GM12878 (cell line): ENCODE measurements at regions not wholly inside any gene's neighbourhood (a gene's known extent, or its start where the extent isn't known, plus 50 kb on each side); places are given as distances from the start of the nearest gene placed in this dataset.

Experiments
- ATAC-seq: fragments of 200-7000 bp; cut with Tn5 transposase; 3 replicates; pipeline ENCODE4 v1.9.1; 2020; ENCODE audit warnings: mild to moderate bottlenecking, moderate library complexity
- BruUV-seq: library from RNA; stranded (reverse); fragments of 400-500 nt; replicated peaks from 2 replicates; lab custom pipeline; 2021; lab: Mats Ljungman, UMichigan
- CTCF ChIA-PET: fragments of 300-600 bp; sonication (Branson Sonifier 250); formaldehyde crosslinking; extraction: SDS; loops from one replicate; lab custom pipeline; 2021; ENCODE audit warnings: inconsistent platforms; lab: Yijun Ruan, JAX
- POLR2A ChIA-PET: fragments of 350-600 bp; formaldehyde crosslinking; extraction: SDS; loops from one replicate; lab custom pipeline; 2021; ENCODE audit warnings: inconsistent platforms; lab: Charles Lee
- RAD21 ChIA-PET: fragments of 300-600 bp; sonication (Branson Sonifier 250); formaldehyde crosslinking; loops from one replicate; lab custom pipeline; 2023; ENCODE audit warnings: antibody characterized with exemption; ENCODE audit not compliant: unreplicated experiment; lab: Charles Lee
- SMC1A ChIA-PET: fragments of 300-600 bp; sonication (Branson Sonifier 250); formaldehyde crosslinking; loops from one replicate; lab custom pipeline; 2023; ENCODE audit not compliant: unreplicated experiment, uncharacterized antibody; lab: Charles Lee
- DNase-seq: peaks from one replicate; pipeline ENCODE4 v3.0.0-alpha.2; 2011; ENCODE audit warnings: low read depth, low spot score
- FAIRE-seq: peaks from 3 replicates; lab custom pipeline; 2011; peaks lifted over from hg19 to GRCh38; lab: Jason Lieb, UNC
- H2AFZ ChIP-seq: 2 replicates; pipeline ENCODE4 v1.6.0; 2011; ENCODE audit warnings: low read depth, low read length, control low read depth; ENCODE audit not compliant: control insufficient read depth
- H3K27ac ChIP-seq: 2 replicates; pipeline ENCODE4 v1.5.1; 2011; ENCODE audit warnings: control low read depth; ENCODE audit not compliant: control insufficient read depth, insufficient read depth
- H3K27me3 ChIP-seq, 2 experiments: replicated peaks in 1 of 2; 2 replicates each; pipeline versions ENCODE4 v1.6.0 to v1.6.1; 2011; ENCODE audit warnings: low read length in 1 of 2; ENCODE audit not compliant: control insufficient read depth in 2 of 2, insufficient read depth in 2 of 2
- H3K36me3 ChIP-seq, 2 experiments: 2 replicates each; pipeline ENCODE4 v1.5.1; 2011; ENCODE audit warnings: low read length in 1 of 2; ENCODE audit not compliant: control insufficient read depth in 2 of 2, insufficient read depth in 2 of 2
- H3K4me1 ChIP-seq: 2 replicates; pipeline ENCODE4 v1.6.1; 2011; ENCODE audit warnings: mild to moderate bottlenecking, low read length, moderate library complexity, mixed read lengths; ENCODE audit not compliant: control insufficient read depth, insufficient read depth
- H3K4me2 ChIP-seq: 2 replicates; pipeline ENCODE4 v1.6.0; 2011; ENCODE audit warnings: control low read depth; ENCODE audit not compliant: control insufficient read depth, insufficient read depth
- H3K4me3 ChIP-seq: fragments of 200-600 bp; sonication (generic); 2 replicates; pipeline ENCODE4 v1.5.1; 2016
- H3K79me2 ChIP-seq: 2 replicates; pipeline ENCODE4 v1.6.0; 2011; ENCODE audit warnings: low read length; ENCODE audit not compliant: control insufficient read depth, insufficient read depth
- H3K9ac ChIP-seq: 2 replicates; pipeline ENCODE4 v1.8.0; 2011; ENCODE audit warnings: low read length, control low read depth, mixed read lengths; ENCODE audit not compliant: control insufficient read depth, insufficient read depth
- H3K9me3 ChIP-seq: replicated peaks from 3 replicates; pipeline ENCODE4 v1.5.1; 2011; ENCODE audit warnings: mild to moderate bottlenecking, low read length; ENCODE audit not compliant: control insufficient read depth, insufficient read depth
- H4K20me1 ChIP-seq: 2 replicates; pipeline ENCODE4 v1.6.0; 2011; ENCODE audit not compliant: control insufficient read depth, insufficient read depth
- CHD2 ChIP-seq: IDR thresholded peaks from 2 replicates; pipeline ENCODE4 v1.6.1; 2011; ENCODE audit warnings: low read depth, low read length, improper control_type of control experiment, borderline replicate concordance
- KLF5 ChIP-seq: fragments of 450-650 bp; IDR thresholded peaks from 2 replicates; pipeline ENCODE4 v1.6.1; 2014; ENCODE audit warnings: mild to moderate bottlenecking; ENCODE audit not compliant: partially characterized antibody
- ZBTB40 ChIP-seq: fragments of 450-650 bp; IDR thresholded peaks from 2 replicates; pipeline ENCODE4 v1.6.1; 2016; ENCODE audit warnings: mild to moderate bottlenecking, moderate library complexity, borderline replicate concordance
- WGBS: methylation state at CpG from one replicate; pipeline ENCODE4 v1.1.6; 2016; ENCODE audit warnings: low lambda C conversion rate; ENCODE audit not compliant: insufficient replicate concordance, insufficient coverage; ENCODE audit errors: missing lambda C conversion rate; 5-methylcytosine and 5-hydroxymethylcytosine counted together
- in situ Hi-C: fragments of 300-500 bp; cut with MboI; formaldehyde crosslinking; loops from 9 replicates; pipeline ENCODE4 v1.14.3; 2018; ENCODE audit warnings: mixed read lengths
- intact Hi-C: fragments of 100-400 bp; cut with micrococcal nuclease; formaldehyde crosslinking; loops from one replicate; pipeline ENCODE4 v1.14.2; 2022; ENCODE audit not compliant: unreplicated experiment
- TF ChIP-seq, protein P1 (sequence below): IDR thresholded peaks from 2 replicates; pipeline ENCODE4 v1.6.1; 2012; ENCODE audit warnings: low read depth, low read length, improper control_type of control experiment
- TF ChIP-seq, protein P2 (sequence below): fragments of 450-650 bp; IDR thresholded peaks from 2 replicates; pipeline ENCODE4 v1.6.1; 2017; ENCODE audit warnings: low read depth, mild to moderate bottlenecking, moderate library complexity
- TF ChIP-seq, protein P3 (sequence below): fragments of 450-650 bp; IDR thresholded peaks from 2 replicates; pipeline ENCODE4 v1.6.1; 2018; ENCODE audit warnings: borderline replicate concordance, mild to moderate bottlenecking; ENCODE audit not compliant: partially characterized antibody

DNA sequence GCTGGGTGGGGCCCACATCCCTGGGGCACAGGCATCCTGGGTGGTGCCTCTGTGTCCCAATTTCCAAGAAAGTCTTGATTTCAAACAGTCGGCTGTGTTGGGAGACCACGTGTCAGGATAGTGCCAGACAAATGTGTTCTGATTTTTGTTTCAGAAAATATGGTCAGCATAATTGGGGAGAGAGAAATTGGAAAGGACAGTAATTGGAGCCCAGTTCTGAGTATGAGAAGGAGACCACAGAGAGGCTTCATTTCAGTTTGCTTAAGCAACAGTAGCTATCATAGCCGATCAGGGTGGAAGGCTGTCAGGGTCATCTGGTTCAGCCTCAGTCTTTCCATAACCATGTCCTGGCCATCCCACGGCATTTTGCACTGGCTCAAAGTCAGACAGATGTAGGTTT is 220.7 kb downstream of the CDC5L start:
- WGBS: 41% methylated on average over 4 of the region's 4 CpGs
- POLR2A ChIA-PET: no interaction called here
- H2AFZ ChIP-seq: no peak overlapping the region
- no TSS peak for BruUV-seq
- no peak overlapping the region for H3K27ac ChIP-seq
- no peak for FAIRE-seq
- no peaks in the 10 kb centered on the region; the same call in 1 of the 2 replicates for H4K20me1 ChIP-seq
- H3K27me3 ChIP-seq: no peaks in the 10 kb centered on the region; a peak in 1 of 4 replicates
- H3K9me3 ChIP-seq: no peaks in the 10 kb centered on the region
- RAD21 ChIA-PET: no interaction called here
- H3K9ac ChIP-seq: no peak overlapping the region
- SMC1A ChIA-PET: no interaction called here
- H3K79me2 ChIP-seq: no peaks in the 10 kb centered on the region
- ATAC-seq: no peak
- CTCF ChIA-PET: no interaction called here
- H3K4me1 ChIP-seq: no peaks in the 10 kb centered on the region
- DNase-seq: no peak
- intact Hi-C loops: no loop called here
- H3K4me2 ChIP-seq: no peak overlapping the region
- H3K4me3 ChIP-seq: no peak overlapping the region
- in situ Hi-C loops: no loop called here
- TF ChIP-seq, protein P1, sequence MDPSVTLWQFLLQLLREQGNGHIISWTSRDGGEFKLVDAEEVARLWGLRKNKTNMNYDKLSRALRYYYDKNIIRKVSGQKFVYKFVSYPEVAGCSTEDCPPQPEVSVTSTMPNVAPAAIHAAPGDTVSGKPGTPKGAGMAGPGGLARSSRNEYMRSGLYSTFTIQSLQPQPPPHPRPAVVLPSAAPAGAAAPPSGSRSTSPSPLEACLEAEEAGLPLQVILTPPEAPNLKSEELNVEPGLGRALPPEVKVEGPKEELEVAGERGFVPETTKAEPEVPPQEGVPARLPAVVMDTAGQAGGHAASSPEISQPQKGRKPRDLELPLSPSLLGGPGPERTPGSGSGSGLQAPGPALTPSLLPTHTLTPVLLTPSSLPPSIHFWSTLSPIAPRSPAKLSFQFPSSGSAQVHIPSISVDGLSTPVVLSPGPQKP: no peak
- no peak for TF ChIP-seq CHD2
- TF ChIP-seq, protein P2, sequence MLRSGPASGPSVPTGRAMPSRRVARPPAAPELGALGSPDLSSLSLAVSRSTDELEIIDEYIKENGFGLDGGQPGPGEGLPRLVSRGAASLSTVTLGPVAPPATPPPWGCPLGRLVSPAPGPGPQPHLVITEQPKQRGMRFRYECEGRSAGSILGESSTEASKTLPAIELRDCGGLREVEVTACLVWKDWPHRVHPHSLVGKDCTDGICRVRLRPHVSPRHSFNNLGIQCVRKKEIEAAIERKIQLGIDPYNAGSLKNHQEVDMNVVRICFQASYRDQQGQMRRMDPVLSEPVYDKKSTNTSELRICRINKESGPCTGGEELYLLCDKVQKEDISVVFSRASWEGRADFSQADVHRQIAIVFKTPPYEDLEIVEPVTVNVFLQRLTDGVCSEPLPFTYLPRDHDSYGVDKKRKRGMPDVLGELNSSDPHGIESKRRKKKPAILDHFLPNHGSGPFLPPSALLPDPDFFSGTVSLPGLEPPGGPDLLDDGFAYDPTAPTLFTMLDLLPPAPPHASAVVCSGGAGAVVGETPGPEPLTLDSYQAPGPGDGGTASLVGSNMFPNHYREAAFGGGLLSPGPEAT: no peak
- TF ChIP-seq ZBTB40: no peak
- no peak for TF ChIP-seq KLF5
- TF ChIP-seq, protein P3, sequence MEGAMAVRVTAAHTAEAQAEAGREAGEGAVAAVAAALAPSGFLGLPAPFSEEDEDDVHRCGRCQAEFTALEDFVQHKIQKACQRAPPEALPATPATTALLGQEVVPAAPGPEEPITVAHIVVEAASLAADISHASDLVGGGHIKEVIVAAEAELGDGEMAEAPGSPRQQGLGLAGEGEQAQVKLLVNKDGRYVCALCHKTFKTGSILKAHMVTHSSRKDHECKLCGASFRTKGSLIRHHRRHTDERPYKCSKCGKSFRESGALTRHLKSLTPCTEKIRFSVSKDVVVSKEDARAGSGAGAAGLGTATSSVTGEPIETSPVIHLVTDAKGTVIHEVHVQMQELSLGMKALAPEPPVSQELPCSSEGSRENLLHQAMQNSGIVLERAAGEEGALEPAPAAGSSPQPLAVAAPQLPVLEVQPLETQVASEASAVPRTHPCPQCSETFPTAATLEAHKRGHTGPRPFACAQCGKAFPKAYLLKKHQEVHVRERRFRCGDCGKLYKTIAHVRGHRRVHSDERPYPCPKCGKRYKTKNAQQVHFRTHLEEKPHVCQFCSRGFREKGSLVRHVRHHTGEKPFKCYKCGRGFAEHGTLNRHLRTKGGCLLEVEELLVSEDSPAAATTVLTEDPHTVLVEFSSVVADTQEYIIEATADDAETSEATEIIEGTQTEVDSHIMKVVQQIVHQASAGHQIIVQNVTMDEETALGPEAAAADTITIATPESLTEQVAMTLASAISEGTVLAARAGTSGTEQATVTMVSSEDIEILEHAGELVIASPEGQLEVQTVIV: no peak
- no peaks in the 10 kb centered on the region for H3K36me3 ChIP-seq
